CD4-positive, alpha-beta T cell treated with Interferon alpha-2 for 1 hour (primary cell): ENCODE measurements at regions not wholly inside any gene's neighbourhood (a gene's known extent, or its start where the extent isn't known, plus 50 kb on each side); places are given as distances from the start of the nearest gene placed in this dataset.

Experiments used
- DNase-seq, 2 donors: peaks; one replicate each; pipeline ENCODE4 v3.0.0-alpha.2; 2020 to 2022

- DNase-seq: no peak
Observed at GRCh38 chr13:109361562-109362289, 424.7 kb downstream of the IRS2 start.

GRCh38 chr13:109357751-109358471 is 428.5 kb downstream of the IRS2 start:
- DNase-seq: no peak

GRCh38 chr13:109355875-109356434 is 430.4 kb downstream of the IRS2 start:
- no peak for DNase-seq

DNA sequence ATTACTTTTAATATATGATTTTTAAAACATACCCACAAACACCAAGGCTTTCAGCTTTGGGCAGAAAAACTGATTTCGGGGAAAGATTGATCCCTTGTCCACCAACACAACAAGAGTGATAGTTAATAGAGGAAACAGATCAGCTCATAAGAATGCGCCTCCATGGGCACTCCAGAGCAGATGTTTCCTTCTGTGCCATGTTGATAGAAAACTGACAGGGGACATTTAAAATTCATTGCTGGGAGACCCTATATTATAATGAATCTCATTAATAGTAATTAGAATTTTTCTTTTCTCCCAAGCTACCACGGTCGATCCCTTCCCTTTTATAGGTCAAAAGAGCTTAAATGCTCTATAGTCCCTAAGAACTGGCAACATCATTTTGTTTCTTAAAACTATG is 431.2 kb downstream of the IRS2 start:
- no peak for DNase-seq

DNA sequence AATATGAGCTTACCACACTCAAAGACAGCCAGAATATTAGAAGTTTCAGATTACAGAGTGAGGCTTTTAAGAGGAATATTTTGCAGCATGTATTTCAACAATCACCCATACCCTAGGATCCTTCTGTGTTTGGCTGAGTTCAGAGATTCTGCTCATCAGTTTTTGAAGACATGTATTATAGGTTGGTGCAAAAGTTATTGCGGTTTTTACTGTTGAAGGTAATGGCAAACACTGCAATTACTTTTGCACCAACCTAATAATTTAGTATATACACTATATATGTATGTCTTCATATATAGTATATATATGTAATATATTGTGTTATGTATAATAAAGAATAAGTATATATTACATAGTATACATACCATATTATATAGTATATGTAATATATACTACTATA is 435.1 kb downstream of the IRS2 start:
- DNase-seq: no peak

DNA sequence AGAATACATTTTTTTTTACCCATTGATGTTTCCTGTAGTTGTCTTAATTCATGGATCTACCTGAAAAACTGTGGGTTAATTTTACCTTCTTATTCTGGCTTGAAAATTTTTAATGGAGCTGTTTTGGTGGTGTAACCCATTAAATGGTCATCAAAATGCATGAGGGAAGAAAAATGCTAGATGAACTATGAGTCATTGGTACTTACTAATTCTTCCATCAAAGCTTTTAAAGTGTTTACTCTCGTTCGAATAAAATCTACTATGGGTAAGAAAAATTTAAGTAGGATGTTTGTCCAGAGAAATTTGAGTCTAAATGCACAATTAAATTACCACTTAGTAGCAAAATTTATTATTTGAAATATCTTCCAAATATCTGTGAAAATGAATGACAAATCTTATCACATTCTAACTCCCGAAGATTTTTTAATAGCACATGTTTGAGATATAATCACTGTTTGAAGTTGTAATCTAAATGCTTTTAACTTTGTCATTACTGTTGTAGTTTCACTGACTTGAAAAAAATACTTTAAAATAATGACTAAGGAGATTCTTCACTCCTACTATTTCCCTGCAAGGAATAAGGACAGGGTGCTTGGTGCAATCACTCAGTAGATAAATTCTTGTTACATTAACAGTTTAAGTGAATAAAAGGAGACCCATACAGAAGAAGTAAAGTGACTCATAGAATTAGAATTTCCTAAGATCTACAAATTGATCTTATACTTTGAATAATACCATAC is 437.7 kb downstream of the IRS2 start:
- no peak for DNase-seq

DNA sequence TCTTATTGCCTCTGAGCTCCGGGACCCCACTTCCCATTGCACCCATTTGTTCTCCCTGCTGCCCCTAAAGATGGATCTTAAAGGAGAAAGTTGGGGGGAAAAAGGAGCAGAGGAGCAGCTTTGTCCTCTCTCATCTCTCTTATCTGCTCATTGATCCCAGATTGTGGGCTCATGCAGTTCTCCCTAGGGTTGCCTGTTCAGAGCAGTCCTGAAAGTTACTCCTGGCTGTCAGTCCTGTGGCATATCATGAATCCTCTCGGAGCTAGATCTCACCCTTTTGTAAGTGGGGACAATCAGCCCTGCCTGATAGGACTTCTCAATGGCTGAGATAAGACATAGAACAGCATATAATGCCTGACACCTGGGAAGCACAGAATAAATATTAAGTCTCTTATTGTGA is 440.3 kb downstream of the IRS2 start:
- DNase-seq: no peak

DNA sequence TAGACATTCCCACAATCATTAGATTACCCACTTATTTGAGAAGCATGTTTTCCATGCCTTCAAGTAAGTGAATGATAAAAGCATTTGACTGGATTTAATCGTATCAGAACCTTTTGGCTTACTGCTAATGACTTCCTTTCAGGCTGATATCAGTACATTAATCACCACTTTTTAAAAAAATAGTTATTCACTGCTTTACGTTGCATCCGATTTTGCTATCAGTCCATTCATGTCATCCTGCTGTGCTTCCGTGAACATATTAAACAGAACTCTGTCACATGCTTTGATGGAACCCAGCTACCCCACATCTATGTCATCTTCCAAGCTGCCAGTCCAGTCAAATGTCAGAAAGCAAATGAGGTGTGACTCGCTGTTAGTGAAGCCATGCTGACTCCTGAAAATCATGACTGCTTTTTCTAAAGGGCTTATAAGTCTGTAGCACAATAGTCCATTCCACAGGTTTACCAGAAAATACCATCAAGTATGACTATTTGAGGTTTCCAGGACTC is 440.9 kb downstream of the IRS2 start:
- DNase-seq: no peak

- no peak for DNase-seq
Observed at GRCh38 chr13:109344552-109345157, 441.7 kb downstream of the IRS2 start.

DNA sequence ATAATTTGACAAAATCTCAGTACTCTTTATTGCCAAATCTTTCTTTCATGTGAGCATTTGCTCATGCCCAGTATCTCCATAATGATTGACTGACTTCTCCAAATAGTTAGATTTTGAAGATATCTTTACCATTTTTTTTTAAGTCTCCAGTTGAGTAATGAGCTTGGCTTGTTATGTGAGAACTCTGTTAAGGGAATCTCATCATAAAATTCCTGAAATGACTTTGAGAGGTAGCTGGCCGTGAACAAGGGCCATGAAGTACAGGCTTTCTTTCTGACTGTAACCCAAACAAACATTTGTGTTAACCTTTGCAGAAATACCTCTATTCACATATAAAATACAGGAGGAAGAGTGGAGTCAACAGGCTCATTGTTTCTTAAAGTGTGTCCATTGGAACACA is 449.7 kb downstream of the IRS2 start:
- no peak for DNase-seq

- no peak for DNase-seq
Observed at GRCh38 chr13:109333893-109334651, 452.3 kb downstream of the IRS2 start.

DNA sequence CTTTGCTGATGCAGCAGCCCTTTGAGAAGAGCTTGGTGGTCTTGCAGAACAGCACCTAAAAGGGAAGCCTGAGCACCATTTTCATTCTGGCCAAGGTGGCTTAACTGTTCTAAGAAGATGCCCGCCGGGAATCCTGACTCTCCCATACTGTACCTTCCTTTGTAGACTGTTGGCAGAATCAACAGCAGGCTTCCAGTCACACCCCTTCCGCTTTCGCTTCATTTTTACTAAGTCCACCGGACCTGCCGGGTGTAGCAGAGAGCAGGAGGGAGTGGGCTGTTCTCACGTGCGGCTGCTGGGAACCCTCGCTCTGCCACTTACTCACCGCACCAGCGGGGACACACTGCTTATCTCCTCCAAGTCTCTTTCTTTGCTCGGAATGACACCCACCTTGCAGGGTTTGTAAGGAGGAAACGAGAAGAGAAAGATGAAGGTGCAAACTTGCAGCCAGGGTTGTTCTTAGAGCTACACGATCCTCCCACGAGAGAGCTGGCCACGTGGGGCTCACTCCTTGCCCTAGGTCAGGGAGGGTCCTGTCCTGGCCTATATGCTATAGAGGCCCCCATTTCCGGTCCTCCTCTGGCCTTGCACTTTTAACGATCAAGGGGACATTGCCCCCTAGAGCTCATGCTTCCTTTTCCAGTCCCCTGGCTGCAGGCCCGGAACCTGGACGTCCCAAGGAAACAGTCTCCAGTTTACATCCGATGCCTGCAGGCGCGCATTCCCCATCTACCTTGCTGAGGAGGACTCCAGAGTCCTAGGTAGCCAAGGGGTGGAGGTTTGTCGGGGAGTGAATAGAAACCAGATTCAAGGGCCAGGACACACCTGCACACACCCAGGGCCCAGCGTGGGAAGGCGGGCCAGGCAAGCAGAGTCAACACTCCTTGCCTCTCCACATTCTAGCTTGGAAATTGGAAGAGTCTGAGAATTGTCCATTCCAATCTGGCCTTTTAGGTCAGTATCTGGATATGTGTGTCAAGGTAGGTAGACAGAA is 453.6 kb downstream of the IRS2 start:
- no peak for DNase-seq

DNA sequence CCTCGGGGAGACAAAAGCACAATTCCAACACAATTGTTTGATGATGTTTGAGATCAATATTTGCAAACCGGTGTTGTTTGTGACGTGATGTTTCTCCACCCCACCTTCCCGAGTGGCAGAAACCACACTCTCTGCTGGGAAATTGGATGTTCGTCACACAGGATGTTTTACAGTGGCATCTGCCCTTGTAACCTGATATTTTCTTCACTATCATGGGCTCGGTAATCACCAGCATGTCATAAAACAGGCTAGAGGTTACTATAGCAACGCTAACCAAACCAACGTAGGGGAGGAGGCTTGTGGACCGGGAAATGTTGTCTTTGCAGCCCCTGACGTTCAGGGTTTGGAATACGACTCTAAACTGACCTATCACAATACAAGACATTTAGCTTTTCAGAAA is 454.5 kb downstream of the IRS2 start:
- no peak for DNase-seq

DNA sequence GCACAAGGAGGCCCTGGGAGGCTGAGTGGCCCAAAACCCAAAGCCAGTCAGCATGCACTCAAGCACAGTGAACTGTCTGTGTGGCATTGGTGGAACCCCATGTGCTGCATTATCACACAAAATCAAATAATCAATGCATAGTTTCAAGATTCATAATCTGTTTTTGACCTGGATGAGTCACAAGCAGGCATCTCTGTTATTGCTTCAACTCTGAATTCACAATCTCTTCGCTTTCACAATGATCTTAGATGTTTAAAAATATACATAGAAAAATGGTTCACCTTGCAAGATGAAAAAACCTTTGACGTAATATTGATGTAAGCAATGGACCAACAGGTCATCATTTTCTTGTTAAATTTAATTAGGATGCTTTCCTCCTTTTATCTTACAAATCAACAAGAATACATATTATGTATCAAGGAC is 455.4 kb downstream of the IRS2 start:
- no peak for DNase-seq

GRCh38 chr13:109330123-109330522 is 456.3 kb downstream of the IRS2 start:
- DNase-seq: no peak

- DNase-seq: no peak
Observed at GRCh38 chr13:109329175-109329574, 457.2 kb downstream of the IRS2 start.

DNA sequence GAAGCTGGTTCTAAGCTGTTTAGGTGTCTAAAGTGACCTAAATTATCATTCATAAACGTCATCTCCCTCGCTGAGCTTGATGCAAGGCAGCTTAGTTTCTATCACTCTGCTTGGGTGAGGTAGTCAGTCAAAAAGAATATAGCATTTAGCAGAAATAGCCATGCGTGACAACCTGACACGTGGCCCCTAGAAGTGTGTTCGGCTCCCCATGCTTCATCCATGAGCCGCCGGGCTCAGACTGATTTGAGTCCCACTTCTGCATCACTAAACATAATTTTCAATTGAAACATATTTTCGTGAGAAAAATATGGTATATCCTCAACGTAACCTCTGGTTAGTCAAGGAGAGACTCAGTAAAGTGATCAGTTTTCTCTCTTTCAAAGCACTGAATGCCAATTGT is 459.8 kb downstream of the IRS2 start:
- DNase-seq: no peak

GRCh38 chr13:109323338-109323737 is 463.0 kb downstream of the IRS2 start:
- no peak for DNase-seq

GRCh38 chr13:109318945-109319590 is 467.3 kb downstream of the IRS2 start:
- DNase-seq: no peak

- no peak for DNase-seq
Observed at GRCh38 chr13:109315481-109315880, 470.9 kb downstream of the IRS2 start.
